ENCODE measurements at regions not wholly inside any gene's neighbourhood (a gene's known extent, or its start where the extent isn't known, plus 50 kb on each side); places are given as distances from the start of the nearest gene placed in this dataset.
"Not testable (repeated sequence)": the region's sequence is repeated elsewhere in the genome, so short reads cannot be mapped to it uniquely, and the experiment has no call there.

GRCh38 chr11:127935081-127935480, 652.3 kb downstream of the ETS1 start:
- no peak for DNase-seq

DNA sequence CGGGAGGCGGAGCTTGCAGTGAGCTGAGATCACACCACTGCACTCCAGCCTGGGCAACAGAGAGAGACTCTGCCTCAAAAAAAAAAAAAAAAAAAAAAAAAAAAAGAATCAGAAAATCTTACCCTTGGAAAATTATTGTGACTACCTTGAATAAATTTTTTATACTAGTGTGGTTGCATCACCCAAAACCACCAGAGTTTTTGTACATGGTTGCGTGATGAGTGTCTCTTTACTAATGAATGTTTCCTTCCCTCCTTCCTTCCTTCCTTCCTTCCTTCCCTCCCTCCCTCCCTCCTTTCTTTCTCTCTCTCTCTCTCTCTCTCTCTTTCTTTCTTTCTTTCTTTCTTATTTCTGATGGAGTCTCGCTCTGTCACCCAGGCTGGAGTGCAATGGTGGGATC, 653.4 kb downstream of the ETS1 start:
- DNase-seq = not testable (repeated sequence)

DNA sequence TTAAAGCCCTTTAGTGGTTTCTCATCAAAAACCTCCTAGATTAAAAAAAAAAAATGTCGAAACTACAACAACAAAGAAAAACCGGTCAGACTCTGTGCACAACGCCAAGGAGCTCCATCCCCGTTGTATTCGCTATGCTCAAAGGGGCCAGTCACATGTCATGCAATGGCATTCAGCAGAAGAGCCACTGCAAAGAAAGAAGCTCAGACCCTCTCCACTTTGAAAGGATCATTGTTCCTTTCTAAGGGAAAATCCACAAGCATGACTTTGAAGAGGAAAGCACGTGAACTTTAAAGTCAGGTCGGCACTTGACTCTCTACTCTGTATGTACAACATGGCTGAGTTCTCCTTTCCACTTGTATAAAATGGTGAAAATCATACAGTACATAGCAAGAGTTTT, 655.6 kb downstream of the ETS1 start:
- DNase-seq = no peak

GRCh38 chr11:127926721-127927120, 660.6 kb downstream of the ETS1 start:
- DNase-seq = no peak

GRCh38 chr11:127925475-127925874, 661.9 kb downstream of the ETS1 start:
- DNase-seq = no peak

DNA sequence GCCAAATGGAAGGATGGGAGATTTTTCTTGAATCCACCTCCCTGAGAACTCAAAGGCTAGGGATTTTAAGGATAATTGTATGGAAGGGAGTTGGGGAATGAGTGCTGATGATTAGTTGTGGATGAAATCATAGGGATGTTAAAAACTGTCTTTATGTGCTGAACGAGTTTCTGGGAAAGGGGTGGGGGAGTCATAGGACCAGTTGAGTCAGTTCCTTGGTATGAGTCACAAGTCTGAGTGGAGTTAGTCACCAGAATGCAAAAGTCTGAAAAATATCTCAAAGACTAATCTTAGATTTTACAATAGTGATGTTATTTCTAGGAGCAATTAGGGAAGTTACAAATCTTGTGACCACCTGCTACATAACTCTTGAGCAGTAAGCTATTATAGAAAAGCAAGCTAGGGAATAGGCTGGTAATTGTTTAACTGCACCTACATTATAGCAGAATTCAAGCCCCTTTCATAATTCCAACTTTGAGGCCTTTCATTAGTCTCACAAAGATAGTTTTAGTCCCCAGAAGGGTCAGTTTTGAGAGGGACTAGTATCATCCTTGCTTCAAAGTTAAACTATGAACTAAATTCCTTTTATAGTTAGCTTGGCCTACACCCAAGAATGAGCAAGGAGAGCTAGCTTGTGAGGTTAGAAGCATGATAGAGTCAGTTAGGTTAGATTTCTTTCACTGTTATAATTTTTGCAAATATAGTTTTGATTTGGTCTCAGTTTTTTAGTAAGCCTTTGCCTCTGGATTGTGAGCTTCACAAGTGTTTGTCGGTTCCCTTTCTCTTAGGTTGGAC, 668.0 kb downstream of the ETS1 start:
- no peak for DNase-seq

DNA sequence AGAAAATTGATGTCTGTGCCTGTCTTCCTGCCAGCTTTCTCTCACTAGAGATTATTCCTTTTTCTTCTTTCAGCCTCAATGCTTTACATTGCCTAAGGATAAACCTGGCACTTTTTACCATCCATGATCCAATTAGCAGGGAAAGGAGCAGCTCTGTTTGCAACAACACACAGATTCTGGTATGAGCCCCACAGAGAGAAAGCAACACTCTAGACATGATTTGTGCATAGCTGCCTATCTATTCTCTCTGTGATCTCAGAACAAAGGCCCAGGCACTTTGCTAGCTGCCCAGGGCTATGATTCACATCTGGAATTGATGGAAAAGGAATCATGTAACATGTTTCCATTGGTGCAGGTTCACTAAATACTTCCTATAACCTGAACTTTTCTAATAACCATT, 685.0 kb downstream of the ETS1 start:
- DNase-seq = no peak

DNA sequence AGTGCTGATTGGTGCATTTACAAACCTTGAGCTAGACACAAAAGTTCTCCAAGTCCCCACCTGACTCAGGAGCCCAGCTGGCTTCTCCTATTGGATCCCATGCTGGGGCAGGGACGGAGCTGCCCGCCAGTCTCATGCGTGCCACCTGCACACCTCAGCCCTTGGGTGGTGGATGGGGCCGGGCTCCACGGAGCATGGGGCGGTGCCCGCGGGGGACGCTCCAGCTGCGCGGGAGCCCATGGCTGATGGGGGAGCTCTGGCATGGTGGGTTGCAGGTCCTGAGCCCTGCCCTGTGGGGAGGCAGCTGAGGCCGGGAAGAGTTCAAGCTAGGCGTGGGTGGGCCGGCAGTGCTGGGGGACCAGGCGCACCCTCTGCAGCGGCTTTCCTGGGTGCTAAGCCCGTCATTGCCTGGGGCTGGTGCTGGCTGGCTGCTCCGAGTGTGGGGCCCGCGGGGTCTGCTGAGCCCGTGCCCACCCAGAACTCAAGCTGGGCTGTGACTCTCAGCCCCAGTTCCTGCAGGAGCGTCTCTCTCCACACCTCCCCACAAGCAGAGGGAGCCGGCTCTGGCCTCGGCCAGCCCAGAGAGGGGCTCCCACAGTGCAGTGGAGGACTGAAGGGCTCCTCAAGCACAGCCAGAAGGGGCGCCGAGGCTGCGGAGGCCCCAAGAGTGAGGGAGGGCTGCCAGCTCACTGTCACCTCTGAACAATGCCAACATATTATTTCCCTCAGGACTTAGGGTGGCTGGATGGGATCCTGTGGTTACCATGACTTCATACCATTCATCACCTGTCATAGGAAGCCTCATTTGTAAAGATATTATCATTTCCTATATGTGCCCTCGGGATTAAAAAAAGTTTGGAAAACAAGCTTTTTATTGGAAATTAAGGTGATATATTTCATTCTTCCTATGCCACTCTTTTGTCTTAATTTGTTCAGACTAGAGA, 688.7 kb downstream of the ETS1 start:
- DNase-seq = no peak

DNA sequence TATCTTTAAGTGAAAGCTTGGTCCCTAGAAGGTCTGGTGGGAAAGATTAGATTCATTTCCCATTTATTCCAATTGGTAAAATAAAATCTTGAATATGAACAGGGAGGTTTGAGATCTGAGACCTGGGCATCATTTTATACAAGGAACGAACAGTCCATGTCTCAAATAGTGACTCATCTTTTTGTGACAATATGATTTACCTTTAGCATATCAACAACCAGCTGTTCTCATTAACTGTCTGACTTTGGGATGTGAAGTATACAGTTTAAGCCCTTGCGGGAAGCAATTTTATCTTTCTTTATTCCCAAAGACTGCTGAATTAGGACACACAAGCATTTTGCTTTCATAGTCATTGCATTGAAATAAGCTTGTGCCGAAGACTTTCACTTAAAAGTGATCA, 691.6 kb downstream of the ETS1 start:
- no peak for DNase-seq

- no peak for DNase-seq
Observed at GRCh38 chr11:127894316-127894715, 693.0 kb downstream of the ETS1 start.

GRCh38 chr11:127890030-127890615, 697.2 kb downstream of the ETS1 start:
- DNase-seq = no peak

- no peak for DNase-seq
Observed at GRCh38 chr11:127888386-127888785, 699.0 kb downstream of the ETS1 start.

GRCh38 chr11:127875131-127875530, 712.2 kb downstream of the ETS1 start:
- DNase-seq = no peak

GRCh38 chr11:127873478-127873877, 713.9 kb downstream of the ETS1 start:
- DNase-seq = no peak

GRCh38 chr11:127866109-127866508, 721.2 kb downstream of the ETS1 start:
- no peak for DNase-seq

- no peak for DNase-seq
Observed at GRCh38 chr11:127864861-127865260, 722.5 kb downstream of the ETS1 start.

GRCh38 chr11:127862406-127862805, 725.0 kb downstream of the ETS1 start:
- no peak for DNase-seq

- DNase-seq = no peak
Observed at GRCh38 chr11:127859941-127860354, 727.4 kb downstream of the ETS1 start.

DNA sequence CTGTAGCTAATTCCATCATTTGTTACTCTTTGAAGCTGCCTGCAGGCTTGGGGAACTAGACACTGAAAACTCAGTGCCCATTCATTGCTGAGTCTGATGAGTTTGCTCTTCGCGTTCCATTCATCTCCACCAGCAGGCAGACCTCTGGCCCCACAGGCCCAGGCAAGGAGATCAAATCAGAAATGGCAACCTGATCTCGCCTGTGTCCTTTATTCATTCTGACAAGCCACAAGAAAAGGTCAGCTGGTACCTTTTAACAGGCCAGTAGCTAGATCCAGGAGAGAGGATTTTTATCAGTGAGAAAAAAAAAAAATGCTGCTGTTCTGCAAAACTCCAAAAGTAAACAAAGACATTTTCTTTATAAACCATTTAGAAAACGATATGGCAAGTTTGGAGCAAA, 742.5 kb downstream of the ETS1 start:
- no peak for DNase-seq

DNA sequence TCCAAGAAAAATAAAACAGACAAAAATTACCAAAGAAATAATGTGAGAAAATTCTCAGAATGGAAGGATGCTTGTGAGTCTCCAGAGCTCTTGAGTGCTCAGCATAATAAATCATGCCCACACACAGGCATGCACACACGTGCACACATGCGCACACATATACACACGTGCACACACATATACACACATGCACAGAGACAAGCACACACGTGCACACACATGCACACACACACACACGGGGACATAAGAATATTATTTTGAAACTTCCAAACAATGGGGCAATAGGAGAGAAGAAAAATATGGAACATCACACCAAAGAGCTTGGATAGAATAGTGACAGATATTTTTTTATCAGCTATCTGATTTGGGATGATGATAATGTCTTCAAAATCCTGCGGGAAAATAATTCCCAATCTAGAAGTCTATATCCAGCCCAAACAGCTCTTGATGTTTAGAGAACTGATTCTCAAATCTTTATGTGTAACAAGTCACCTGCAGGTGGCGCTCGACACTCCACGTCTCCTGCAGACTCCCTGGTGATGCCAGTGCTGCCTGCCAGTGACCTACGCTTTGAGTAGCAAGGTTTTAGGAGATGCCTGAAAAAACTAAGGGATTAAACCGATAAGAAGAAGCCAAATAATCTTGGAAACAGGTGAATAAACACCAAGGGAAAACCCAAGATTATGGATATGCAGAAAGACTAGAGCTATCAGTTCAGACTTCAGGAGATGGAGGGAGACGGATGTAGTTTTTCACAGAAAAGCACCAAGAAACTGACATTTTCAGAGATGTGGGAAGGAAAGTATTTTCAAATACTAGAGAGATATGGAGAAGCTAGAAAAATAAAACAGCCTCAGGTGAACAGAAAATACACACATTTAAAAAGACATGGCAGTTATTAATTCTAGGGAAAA, 743.6 kb downstream of the ETS1 start:
- peak; percentile 44 for DNase-seq

DNA sequence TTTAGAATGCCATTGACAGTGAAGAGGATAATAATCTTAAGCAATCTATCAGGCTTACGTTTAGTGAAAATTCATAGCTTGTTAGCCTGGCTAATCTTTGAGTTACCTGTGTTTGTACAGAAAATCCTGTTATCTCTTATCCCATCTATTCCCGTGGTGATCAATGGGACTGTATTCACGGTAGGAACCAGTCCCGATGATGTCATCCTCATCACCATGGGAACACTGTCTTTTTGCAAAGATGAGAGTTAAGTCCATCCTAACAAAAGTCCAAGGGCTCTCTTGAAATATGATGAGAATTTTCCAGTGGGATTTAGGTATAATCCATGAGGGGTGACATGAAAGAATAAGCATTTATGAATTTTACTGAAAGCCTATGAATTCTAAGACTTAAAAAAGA, 762.2 kb downstream of the ETS1 start:
- no peak for DNase-seq

GRCh38 chr11:127818625-127819024, 768.7 kb downstream of the ETS1 start:
- DNase-seq = no peak

All from occipital lobe (tissue), 1 donor.